GM12892 (cell line): ENCODE measurements at regions not wholly inside any gene's neighbourhood (a gene's known extent, or its start where the extent isn't known, plus 50 kb on each side); places are given as distances from the start of the nearest gene placed in this dataset.

Source experiments
- DNase-seq: peaks from one replicate; pipeline ENCODE4 v3.0.0; 2011; ENCODE audit not compliant: insufficient read length
- FAIRE-seq: peaks from 2 replicates; lab custom pipeline; 2011; peaks lifted over from hg19 to GRCh38; lab: Jason Lieb, UNC
- POLR2A ChIP-seq: IDR thresholded peaks from 2 replicates; pipeline ENCODE4 v1.6.1; 2011; ENCODE audit warnings: low read depth, low read length, control low read depth
- POLR2AphosphoS5 ChIP-seq: IDR thresholded peaks from 2 replicates; pipeline ENCODE4 v1.6.1; 2011; ENCODE audit warnings: low read depth, low read length, control low read depth
- TAF1 ChIP-seq: IDR thresholded peaks from 2 replicates; pipeline ENCODE4 v1.6.1; 2011; ENCODE audit warnings: low read depth, mild to moderate bottlenecking, control low read depth, low read length, borderline replicate concordance

DNA sequence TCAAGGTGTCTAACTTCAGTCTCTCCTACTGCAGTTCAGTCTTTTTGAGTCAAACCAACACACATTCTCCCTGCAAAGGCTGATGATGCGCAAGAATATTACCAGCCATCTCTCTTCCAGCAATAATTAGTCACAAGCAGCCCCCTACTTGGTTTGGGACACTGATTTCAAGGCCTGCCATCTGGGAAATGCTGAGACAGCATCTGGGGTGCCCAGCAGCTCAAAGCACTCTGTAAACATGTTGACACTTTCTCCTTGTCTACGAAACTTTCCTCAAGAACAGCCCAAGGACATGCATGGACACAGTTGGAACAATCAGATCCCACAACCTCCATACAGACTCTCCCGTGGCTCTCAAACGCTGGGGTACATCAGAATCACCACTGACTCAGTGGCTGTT, 149.2 kb upstream of the RPL38 start:
- DNase-seq (no peak), FAIRE-seq (no peak)
- no peak for TF ChIP-seq POLR2A
- TF ChIP-seq POLR2AphosphoS5: no peak
- TF ChIP-seq TAF1: no peak

- FAIRE-seq: no peak
- DNase-seq: no peak
- TF ChIP-seq TAF1 (no peak), POLR2A (no peak), POLR2AphosphoS5 (no peak)
These were observed 147.8 kb upstream of the RPL38 start for GRCh38 chr17:74055508-74056160.

GRCh38 chr17:74059479-74060240, 143.8 kb upstream of the RPL38 start:
- DNase-seq: no peak
- TF ChIP-seq POLR2A (no peak), POLR2AphosphoS5 (no peak), TAF1 (no peak)
- FAIRE-seq: no peak

- no peak for FAIRE-seq
- TF ChIP-seq TAF1: no peak
- TF ChIP-seq POLR2AphosphoS5: no peak
- TF ChIP-seq POLR2A: no peak
- no peak for DNase-seq
These were observed 141.7 kb upstream of the RPL38 start for GRCh38 chr17:74061758-74062157.

DNA sequence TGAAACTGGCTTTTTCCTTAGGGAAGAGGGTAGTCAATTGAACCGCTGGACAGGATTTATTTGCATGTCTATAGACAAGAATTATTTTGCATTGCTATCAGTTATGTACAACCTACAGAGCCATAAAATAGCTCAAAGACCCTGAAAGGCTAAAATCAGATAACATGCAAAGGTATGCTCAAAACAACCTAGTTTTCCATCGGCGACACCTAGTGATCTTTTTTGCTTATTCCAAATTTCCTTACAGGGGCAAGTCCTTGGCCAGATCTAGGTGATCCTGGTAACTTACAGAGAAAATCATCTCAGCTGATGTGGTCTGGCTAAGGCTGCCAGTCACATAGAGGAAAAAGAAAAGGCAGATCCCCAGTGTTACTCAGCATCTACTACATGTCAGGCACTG, 141.2 kb upstream of the RPL38 start:
- DNase-seq (no peak), FAIRE-seq (no peak)
- no peak for TF ChIP-seq POLR2A
- no peak for TF ChIP-seq POLR2AphosphoS5
- TF ChIP-seq TAF1: no peak

GRCh38 chr17:74063439-74063838, 140.0 kb upstream of the RPL38 start:
- TF ChIP-seq POLR2A: no peak
- TF ChIP-seq POLR2AphosphoS5: no peak
- TF ChIP-seq TAF1: no peak
- DNase-seq (no peak), FAIRE-seq (no peak)

- DNase-seq (no peak), FAIRE-seq (no peak)
- TF ChIP-seq TAF1 (no peak), POLR2AphosphoS5 (no peak), POLR2A (no peak)
These were observed 133.1 kb upstream of the RPL38 start for GRCh38 chr17:74070374-74070773.

DNA sequence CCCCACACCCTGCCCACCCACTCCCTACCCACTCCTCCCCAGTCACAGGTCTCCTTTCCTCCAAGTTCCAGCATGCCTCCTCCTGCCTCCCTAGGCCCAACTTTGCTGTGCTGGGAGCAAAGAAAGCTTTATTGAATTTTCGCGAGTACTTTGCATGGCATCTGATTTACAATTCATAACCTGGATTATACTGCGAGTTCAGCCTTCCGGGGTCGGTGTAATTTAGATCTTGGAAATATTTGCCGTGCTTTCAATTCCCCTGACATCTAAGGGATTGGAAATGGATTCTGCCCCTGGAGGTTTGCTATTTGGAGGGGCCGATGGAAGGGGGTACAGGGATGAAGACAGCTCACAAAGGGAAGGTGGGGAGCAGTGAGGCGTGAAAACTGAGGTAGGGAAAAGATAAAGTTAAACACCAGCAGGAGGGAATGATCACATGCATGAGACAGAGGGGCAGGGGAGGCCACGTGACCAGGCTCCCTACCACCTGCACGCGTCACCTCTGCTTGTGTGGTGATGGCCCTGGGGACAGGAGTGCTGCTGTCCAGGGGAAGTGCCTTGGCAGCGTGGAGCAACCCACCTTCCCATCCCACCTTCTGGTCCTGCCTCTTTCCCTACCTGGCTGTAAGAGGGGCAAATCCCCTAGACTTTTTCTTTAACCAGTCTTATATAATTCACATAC, 132.3 kb upstream of the RPL38 start:
- DNase-seq: no peak
- FAIRE-seq: no peak
- TF ChIP-seq POLR2AphosphoS5 (no peak), TAF1 (no peak), POLR2A (no peak)

DNA sequence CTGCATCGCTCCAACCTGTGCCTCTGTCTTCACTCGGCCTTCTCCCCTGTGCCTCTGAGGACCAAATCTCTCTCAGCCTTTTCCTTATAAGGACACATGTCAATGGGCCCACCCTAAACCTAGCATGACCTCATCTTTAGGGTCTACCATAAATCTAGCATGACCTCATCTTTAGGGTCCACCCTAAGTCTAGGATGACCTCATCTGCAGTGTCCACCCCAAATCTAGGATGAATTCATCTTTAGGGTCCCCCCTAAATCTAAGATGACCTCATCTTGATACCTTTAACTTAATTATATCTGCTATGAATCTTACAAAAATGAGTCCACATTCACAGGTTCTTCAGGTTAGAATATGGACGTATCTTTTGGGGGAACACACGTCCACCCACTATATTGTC, 131.1 kb upstream of the RPL38 start:
- no peak for FAIRE-seq
- TF ChIP-seq TAF1 (no peak), POLR2AphosphoS5 (no peak), POLR2A (no peak)
- no peak for DNase-seq

DNA sequence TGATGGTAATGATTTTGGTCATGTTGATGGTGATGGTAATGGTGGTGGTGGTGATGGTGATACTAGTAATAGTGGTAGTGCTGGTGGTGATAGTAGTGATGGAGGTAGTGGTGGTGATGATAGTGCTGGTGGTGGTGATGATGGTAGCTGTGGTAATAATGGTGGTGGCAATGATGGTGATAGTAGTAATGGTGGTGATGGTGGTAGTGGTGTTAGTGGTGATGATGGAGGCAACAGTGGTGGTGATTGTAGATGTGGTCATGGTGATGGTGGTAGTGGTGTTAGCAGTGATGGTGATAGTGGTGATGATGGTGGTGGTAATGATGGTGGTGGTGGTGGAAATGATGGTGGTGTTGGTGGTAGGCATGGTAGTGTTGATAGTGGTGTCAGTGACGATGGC, 127.0 kb upstream of the RPL38 start:
- DNase-seq (no peak), FAIRE-seq (no peak)

GRCh38 chr17:74077231-74077630, 126.2 kb upstream of the RPL38 start:
- no peak for FAIRE-seq
- DNase-seq: no peak
- TF ChIP-seq POLR2A (no peak), POLR2AphosphoS5 (no peak), TAF1 (no peak)

More for the DNA sequence above, 127.0 kb upstream of the RPL38 start:
- no peak for TF ChIP-seq POLR2AphosphoS5
- no peak for TF ChIP-seq POLR2A
- TF ChIP-seq TAF1: no peak

DNA sequence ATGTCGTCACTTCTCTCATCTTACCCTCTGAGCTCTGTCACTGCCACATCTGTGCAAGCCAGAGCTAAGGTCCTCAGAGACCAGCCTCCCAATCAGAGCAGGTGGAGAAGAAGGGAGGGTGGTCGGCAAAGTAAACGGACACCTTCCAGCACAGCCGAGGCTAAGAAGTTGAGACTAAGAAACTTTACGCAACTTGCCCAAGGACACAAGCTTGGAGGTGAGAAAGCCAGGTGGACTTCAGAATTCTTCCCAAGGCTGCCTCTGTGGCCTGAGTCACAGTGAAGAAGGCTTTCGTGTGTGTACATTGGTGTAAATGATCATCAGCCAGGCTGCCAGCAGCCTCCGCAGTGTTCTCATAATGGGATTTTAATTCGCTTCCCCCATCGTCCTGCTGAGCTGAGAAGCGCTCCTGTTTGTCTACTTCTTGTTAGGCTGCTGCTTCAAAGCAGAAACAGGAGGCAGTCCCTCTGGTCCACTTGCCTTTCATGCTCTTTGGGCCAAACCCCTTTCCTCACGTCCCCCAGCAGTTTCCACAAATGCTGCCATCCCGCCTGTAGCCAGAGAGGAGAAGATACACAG, 125.0 kb upstream of the RPL38 start:
- DNase-seq: no peak
- TF ChIP-seq POLR2A (no peak), TAF1 (no peak)
- FAIRE-seq: no peak
